ENCODE measurements at regions not wholly inside any gene's neighbourhood (a gene's known extent, or its start where the extent isn't known, plus 50 kb on each side); places are given as distances from the start of the nearest gene placed in this dataset.
"Not testable (repeated sequence)": the region's sequence is repeated elsewhere in the genome, so short reads cannot be mapped to it uniquely, and the experiment has no call there.

GRCh38 chr3:153818338-153818737 is 302.9 kb upstream of the ARHGEF26 start:
- Mint-ChIP-seq H3K4me1 (no peaks in the 10 kb centered on the region), H3K27ac (no peak overlapping the region), H3K9me3 (no peaks in the 10 kb centered on the region), H3K27me3 (no peaks in the 10 kb centered on the region), H3K4me3 (no peak overlapping the region), H3K36me3 (ENCODE audit: low read depth) (no peaks in the 10 kb centered on the region)
- DNase-seq (no peak), ATAC-seq (ENCODE audit: low read depth) (no peak)
- intact Hi-C loops (cut with micrococcal nuclease): no loop called here
- TF ChIP-seq CTCF (IDR thresholded peaks at IDR 0.05): no peak
- POLR2A ChIA-PET: no interaction called here
- CTCF ChIA-PET: interaction anchor here (0.7 kb wide), 1 partner anchor 557 kb away, joined by 4 read pairs; no protein-coding TSS in a partner anchor

- Mint-ChIP-seq H3K4me3 (no peak overlapping the region), H3K4me1 (no peaks in the 10 kb centered on the region), H3K36me3 (ENCODE audit: low read depth) (no peaks in the 10 kb centered on the region), H3K27me3 (no peaks in the 10 kb centered on the region), H3K9me3 (no peaks in the 10 kb centered on the region), H3K27ac (no peak overlapping the region)
- CTCF ChIA-PET: no interaction called here
- DNase-seq (no peak), ATAC-seq (ENCODE audit: low read depth) (no peak)
- POLR2A ChIA-PET: no interaction called here
- TF ChIP-seq CTCF (IDR thresholded peaks at IDR 0.05): no peak
- intact Hi-C loops (cut with micrococcal nuclease): no loop called here
Observed at GRCh38 chr3:153820035-153820434, 301.2 kb upstream of the ARHGEF26 start.

- H3K27me3 Mint-ChIP-seq; H3K4me3 Mint-ChIP-seq; DNase-seq; ATAC-seq (ENCODE audit: low read depth); CTCF ChIA-PET; intact Hi-C loops (cut with micrococcal nuclease); H3K36me3 Mint-ChIP-seq (ENCODE audit: low read depth); H3K4me1 Mint-ChIP-seq; POLR2A ChIA-PET; H3K9me3 Mint-ChIP-seq; H3K27ac Mint-ChIP-seq: not testable (repeated sequence)
Observed at GRCh38 chr3:153828346-153828745, 292.8 kb upstream of the ARHGEF26 start.

GRCh38 chr3:153829606-153830170 is 291.5 kb upstream of the ARHGEF26 start:
- POLR2A ChIA-PET: no interaction called here
- Mint-ChIP-seq H3K27ac (no peak overlapping the region), H3K4me3 (no peak overlapping the region), H3K36me3 (ENCODE audit: low read depth) (no peaks in the 10 kb centered on the region), H3K4me1 (no peaks in the 10 kb centered on the region), H3K27me3 (no peaks in the 10 kb centered on the region), H3K9me3 (peaks cover 3% of the 10 kb centered on the region)
- no peak for TF ChIP-seq CTCF (IDR thresholded peaks at IDR 0.05)
- DNase-seq (no peak), ATAC-seq (ENCODE audit: low read depth) (no peak)
- CTCF ChIA-PET: no interaction called here
- intact Hi-C loops (cut with micrococcal nuclease): no loop called here

- Mint-ChIP-seq H3K4me1 (no peaks in the 10 kb centered on the region), H3K36me3 (ENCODE audit: low read depth) (no peaks in the 10 kb centered on the region), H3K27me3 (no peaks in the 10 kb centered on the region), H3K27ac (no peak overlapping the region), H3K9me3 (peaks cover 3% of the 10 kb centered on the region), H3K4me3 (no peak overlapping the region)
- no peak for TF ChIP-seq CTCF (IDR thresholded peaks at IDR 0.05)
- DNase-seq (no peak), ATAC-seq (ENCODE audit: low read depth) (no peak)
- intact Hi-C loops (cut with micrococcal nuclease): no loop called here
- POLR2A ChIA-PET: no interaction called here
- CTCF ChIA-PET: no interaction called here
Observed at GRCh38 chr3:153830552-153830951, 290.6 kb upstream of the ARHGEF26 start.

GRCh38 chr3:153835540-153835939 is 285.6 kb upstream of the ARHGEF26 start:
- no peak overlapping the region for H3K4me3 Mint-ChIP-seq
- H3K9me3 Mint-ChIP-seq: peaks cover 3% of the 10 kb centered on the region
- POLR2A ChIA-PET: no interaction called here
- no peaks in the 10 kb centered on the region for H3K27me3 Mint-ChIP-seq
- H3K36me3 Mint-ChIP-seq (ENCODE audit: low read depth): no peaks in the 10 kb centered on the region
- H3K4me1 Mint-ChIP-seq: no peaks in the 10 kb centered on the region
- intact Hi-C loops (cut with micrococcal nuclease): no loop called here
- H3K27ac Mint-ChIP-seq: no peak overlapping the region
- DNase-seq (no peak), ATAC-seq (ENCODE audit: low read depth) (no peak)
- no peak for TF ChIP-seq CTCF (IDR thresholded peaks at IDR 0.05)
- CTCF ChIA-PET: no interaction called here
